Endothelial cell of umbilical vein (primary cell): ENCODE measurements at regions not wholly inside any gene's neighbourhood (a gene's known extent, or its start where the extent isn't known, plus 50 kb on each side); places are given as distances from the start of the nearest gene placed in this dataset.

Source experiments
- BruUV-seq: library from RNA; stranded (reverse); fragments of 400-500 nt; replicated peaks from 2 replicates; lab custom pipeline; 2021; lab: Mats Ljungman, UMichigan
- CTCF ChIA-PET: fragments of 300-600, 350-600 bp; sonication (Branson Sonifier 250); formaldehyde crosslinking; loops from one replicate; lab custom pipeline; 2021; ENCODE audit warnings: antibody characterized with exemption, inconsistent platforms; lab: Charles Lee
- POLR2A ChIA-PET: fragments of 300-600, 350-600 bp; sonication (Branson Sonifier 250); formaldehyde crosslinking; loops from one replicate; lab custom pipeline; 2021; ENCODE audit warnings: antibody characterized with exemption, inconsistent platforms; lab: Charles Lee
- DNase-seq: peaks from one replicate; pipeline ENCODE4 v3.0.0-alpha.2; 2011; ENCODE audit warnings: low read depth, low spot score
- FAIRE-seq: peaks from 2 replicates; lab custom pipeline; 2011; peaks lifted over from hg19 to GRCh38; lab: Jason Lieb, UNC
- H2AFZ ChIP-seq: 2 replicates; pipeline ENCODE4 v1.6.0; 2012; ENCODE audit warnings: low read depth, low read length, control low read depth, inconsistent platforms
- H3K27ac ChIP-seq: 2 replicates; pipeline ENCODE4 v1.5.1; 2011; ENCODE audit warnings: low read depth, mild to moderate bottlenecking, control low read depth, low read length, moderate library complexity; ENCODE audit not compliant: insufficient read depth
- H3K27me3 ChIP-seq, 2 experiments: 2 replicates each; pipeline versions ENCODE4 v1.6.0 to v1.6.1; 2011; ENCODE audit warnings: low read length in 2 of 2, mixed read lengths in 1 of 2; ENCODE audit not compliant: control insufficient read depth in 2 of 2, insufficient read depth in 2 of 2
- H3K36me3 ChIP-seq, 2 experiments: 2 replicates in 1 of 2; 3 replicates in 1 of 2; pipeline ENCODE4 v1.5.1; 2011; ENCODE audit warnings: low read length in 2 of 2, mild to moderate bottlenecking in 1 of 2, moderate library complexity in 1 of 2; ENCODE audit not compliant: control insufficient read depth in 2 of 2, insufficient read depth in 2 of 2; ENCODE audit errors: extremely low read depth in 1 of 2
- H3K4me1 ChIP-seq: 3 replicates; pipeline ENCODE4 v1.5.1; 2011; ENCODE audit warnings: mild to moderate bottlenecking, low read length; ENCODE audit not compliant: control insufficient read depth, insufficient read depth; ENCODE audit errors: extremely low read depth
- H3K4me2 ChIP-seq: 2 replicates; pipeline ENCODE4 v1.6.1; 2011; ENCODE audit warnings: low read length, control low read depth, mixed read lengths; ENCODE audit not compliant: insufficient read depth
- H3K4me3 ChIP-seq, 3 experiments: fragments of 200-600 bp in 1 of 3; sonication (generic), shearing (Covaris generic) in 1 of 3; replicated peaks in 1 of 3; 2 replicates each; pipeline ENCODE4 v1.5.1; 2011 to 2016; ENCODE audit warnings: control low read depth in 3 of 3, low read length in 3 of 3, mild to moderate bottlenecking in 2 of 3, inconsistent platforms in 1 of 3, low read depth in 1 of 3, moderate library complexity in 1 of 3; ENCODE audit not compliant: insufficient read depth in 1 of 3
- H3K79me2 ChIP-seq: 2 replicates; pipeline ENCODE4 v1.6.0; 2012; ENCODE audit warnings: low read length, inconsistent platforms; ENCODE audit not compliant: control insufficient read depth, insufficient read depth
- H3K9ac ChIP-seq: replicated peaks from 2 replicates; pipeline ENCODE3; 2011; ENCODE audit warnings: low read length, control low read depth; ENCODE audit not compliant: insufficient read depth; ENCODE audit errors: extremely low read depth
- H3K9me1 ChIP-seq: replicated peaks from 3 replicates; pipeline ENCODE4 v1.6.0; 2011; ENCODE audit warnings: mild to moderate bottlenecking, low read length; ENCODE audit not compliant: control insufficient read depth, insufficient read depth; ENCODE audit errors: extremely low read depth
- H3K9me3 ChIP-seq: replicated peaks from 2 replicates; pipeline ENCODE4 v1.5.1; 2012; ENCODE audit warnings: low read length, inconsistent platforms; ENCODE audit not compliant: control insufficient read depth, insufficient read depth
- H4K20me1 ChIP-seq: replicated peaks from 2 replicates; pipeline ENCODE3; 2011; ENCODE audit warnings: mild to moderate bottlenecking, low read length; ENCODE audit not compliant: control insufficient read depth, insufficient read depth; ENCODE audit errors: extremely low read depth
- EZH2 ChIP-seq: IDR thresholded peaks from 2 replicates; pipeline ENCODE4 v1.6.1; 2012; ENCODE audit warnings: borderline replicate concordance, low read depth, mild to moderate bottlenecking, moderate library complexity, low read length, inconsistent platforms; ENCODE audit not compliant: severe bottlenecking
- GATA2 ChIP-seq: IDR thresholded peaks from 2 replicates; pipeline ENCODE4 v1.7.0; 2011; ENCODE audit warnings: low read depth, mild to moderate bottlenecking, moderate library complexity, mixed read lengths, low read length; ENCODE audit not compliant: insufficient read length, insufficient read depth
- JUN ChIP-seq: IDR thresholded peaks from 2 replicates; pipeline ENCODE4 v1.6.1; 2011; ENCODE audit warnings: borderline replicate concordance, low read depth; ENCODE audit not compliant: insufficient read length, insufficient read depth
- MYC ChIP-seq: IDR thresholded peaks from one replicate; pipeline ENCODE4 v1.6.1; 2011; ENCODE audit warnings: mild to moderate bottlenecking, low read depth, low read length
- POLR2A ChIP-seq: IDR thresholded peaks from 2 replicates; pipeline ENCODE4 v1.6.1; 2012; ENCODE audit warnings: low read depth, mild to moderate bottlenecking, control low read depth, low read length
- POLR2AphosphoS5 ChIP-seq: IDR thresholded peaks from 2 replicates; pipeline ENCODE4 v1.6.1; 2012; ENCODE audit warnings: low read depth, mild to moderate bottlenecking, control low read depth, low read length, moderate library complexity; ENCODE audit not compliant: insufficient read depth
- dilution Hi-C: fragments of 300-500 bp; cut with MboI; formaldehyde crosslinking; loops from one replicate; pipeline ENCODE4 v1.15.0; 2019; ENCODE audit warnings: low sequenced_read_pairs; ENCODE audit not compliant: extremely low pct_ligation_motif_present
- intact Hi-C: fragments of 100-400 bp; cut with micrococcal nuclease; formaldehyde crosslinking; loops from one replicate; pipeline ENCODE4 v1.10.0; 2022
- TF ChIP-seq, protein P1 (sequence below): IDR thresholded peaks from 2 replicates; pipeline ENCODE4 v1.6.1; 2011; ENCODE audit not compliant: insufficient read depth, insufficient read length
- TF ChIP-seq, protein P2 (sequence below), 2 donors: IDR thresholded peaks; 1 replicate in 1 of 2; 2 replicates in 1 of 2; pipeline ENCODE4 v1.5.1; 2011; ENCODE audit warnings: low read length in 2 of 2, mild to moderate bottlenecking in 2 of 2, moderate library complexity in 2 of 2, control low read depth in 1 of 2, inconsistent platforms in 1 of 2, low read depth in 1 of 2; ENCODE audit not compliant: insufficient read depth in 1 of 2; ENCODE audit errors: extremely low read depth in 1 of 2

DNA sequence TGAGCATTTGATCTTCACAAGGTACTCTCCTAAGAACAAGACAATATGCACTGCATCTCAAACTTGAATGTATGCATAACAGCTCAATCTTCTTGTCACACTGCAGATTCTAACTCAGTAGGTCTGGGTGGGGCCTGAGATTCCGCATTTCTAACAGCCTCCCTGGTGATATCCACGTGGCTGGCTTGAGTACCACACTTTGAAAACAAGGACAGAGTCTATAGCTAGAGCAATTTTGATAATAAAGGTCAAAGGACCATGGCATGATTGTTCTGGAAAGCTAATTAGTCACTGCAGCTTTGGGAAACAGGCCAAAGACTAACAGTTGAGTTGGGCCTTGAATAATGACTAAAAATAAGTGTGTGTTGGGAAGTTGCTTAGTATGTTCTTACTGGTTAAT, 213.3 kb downstream of the GBA3 start:
- Histone ChIP-seq H3K9me3 (no peaks in the 10 kb centered on the region), H3K4me1 (no peaks in the 10 kb centered on the region), H3K4me2 (no peak overlapping the region), H3K79me2 (no peaks in the 10 kb centered on the region), H2AFZ (no peak overlapping the region), H3K27me3 (no peaks in the 10 kb centered on the region), H4K20me1 (no peaks in the 10 kb centered on the region), H3K9me1 (no peaks in the 10 kb centered on the region), H3K4me3 (no peak overlapping the region), H3K9ac (no peak overlapping the region), H3K36me3 (no peaks in the 10 kb centered on the region), H3K27ac (no peak overlapping the region)
- TF ChIP-seq, protein P1, sequence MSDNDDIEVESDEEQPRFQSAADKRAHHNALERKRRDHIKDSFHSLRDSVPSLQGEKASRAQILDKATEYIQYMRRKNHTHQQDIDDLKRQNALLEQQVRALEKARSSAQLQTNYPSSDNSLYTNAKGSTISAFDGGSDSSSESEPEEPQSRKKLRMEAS: no peak
- TF ChIP-seq GATA2 (no peak), POLR2A (no peak), JUN (no peak), EZH2 (no peak), POLR2AphosphoS5 (no peak), MYC (no peak)
- TF ChIP-seq, protein P2, sequence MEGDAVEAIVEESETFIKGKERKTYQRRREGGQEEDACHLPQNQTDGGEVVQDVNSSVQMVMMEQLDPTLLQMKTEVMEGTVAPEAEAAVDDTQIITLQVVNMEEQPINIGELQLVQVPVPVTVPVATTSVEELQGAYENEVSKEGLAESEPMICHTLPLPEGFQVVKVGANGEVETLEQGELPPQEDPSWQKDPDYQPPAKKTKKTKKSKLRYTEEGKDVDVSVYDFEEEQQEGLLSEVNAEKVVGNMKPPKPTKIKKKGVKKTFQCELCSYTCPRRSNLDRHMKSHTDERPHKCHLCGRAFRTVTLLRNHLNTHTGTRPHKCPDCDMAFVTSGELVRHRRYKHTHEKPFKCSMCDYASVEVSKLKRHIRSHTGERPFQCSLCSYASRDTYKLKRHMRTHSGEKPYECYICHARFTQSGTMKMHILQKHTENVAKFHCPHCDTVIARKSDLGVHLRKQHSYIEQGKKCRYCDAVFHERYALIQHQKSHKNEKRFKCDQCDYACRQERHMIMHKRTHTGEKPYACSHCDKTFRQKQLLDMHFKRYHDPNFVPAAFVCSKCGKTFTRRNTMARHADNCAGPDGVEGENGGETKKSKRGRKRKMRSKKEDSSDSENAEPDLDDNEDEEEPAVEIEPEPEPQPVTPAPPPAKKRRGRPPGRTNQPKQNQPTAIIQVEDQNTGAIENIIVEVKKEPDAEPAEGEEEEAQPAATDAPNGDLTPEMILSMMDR (IDR thresholded peaks at IDR 0.05; ENCODE audit: extremely low read depth in 1 of 2, insufficient read depth in 1 of 2, low read depth in 1 of 2, low read length in 2 of 2): no peak
- CTCF ChIA-PET: no interaction called here
- no peak for DNase-seq
- dilution Hi-C loops (no loop called here), intact Hi-C loops (no loop called here)
- no peak for FAIRE-seq
- POLR2A ChIA-PET: no interaction called here
- no TSS peak for BruUV-seq
